ENCODE measurements at regions not wholly inside any gene's neighbourhood (a gene's known extent, or its start where the extent isn't known, plus 50 kb on each side); places are given as distances from the start of the nearest gene placed in this dataset.

GRCh38 chr13:103255587-103256301 lies 189.5 kb upstream of the SLC10A2 start:
- TF ChIP-seq CTCF (IDR thresholded peaks at IDR 0.05; ENCODE audit: low read depth, low read length) = no peak

GRCh38 chr13:103250071-103250470 lies 183.9 kb upstream of the SLC10A2 start:
- no peak for TF ChIP-seq CTCF (IDR thresholded peaks at IDR 0.05; ENCODE audit: low read depth, low read length)
- in situ Hi-C loops (cut with HindIII; ENCODE audit: low sequenced_read_pairs) = no loop called here
- no peak for DNase-seq (ENCODE audit: low read depth, low spot score)

More at GRCh38 chr13:103255587-103256301, 189.5 kb upstream of the SLC10A2 start:
- DNase-seq (ENCODE audit: low read depth, low spot score) = no peak
- no peak overlapping the region for H3K4me3 ChIP-seq (ENCODE audit: low read depth, low read length)
- in situ Hi-C loops (cut with HindIII; ENCODE audit: low sequenced_read_pairs) = no loop called here

GRCh38 chr13:103246581-103247200 lies 180.5 kb upstream of the SLC10A2 start:
- DNase-seq (ENCODE audit: low read depth, low spot score) = no peak
- in situ Hi-C loops (cut with HindIII; ENCODE audit: low sequenced_read_pairs) = no loop called here
- no peak overlapping the region for H3K4me3 ChIP-seq (ENCODE audit: low read depth, low read length)
- no peak for TF ChIP-seq CTCF (IDR thresholded peaks at IDR 0.05; ENCODE audit: low read depth, low read length)

More at GRCh38 chr13:103250071-103250470, 183.9 kb upstream of the SLC10A2 start:
- H3K4me3 ChIP-seq (ENCODE audit: low read depth, low read length) = no peak overlapping the region

GRCh38 chr13:103243495-103243894 lies 177.3 kb upstream of the SLC10A2 start:
- in situ Hi-C loops (cut with HindIII; ENCODE audit: low sequenced_read_pairs) = no loop called here
- no peak for DNase-seq (ENCODE audit: low read depth, low spot score)
- H3K4me3 ChIP-seq (ENCODE audit: low read depth, low read length) = no peak overlapping the region
- no peak for TF ChIP-seq CTCF (IDR thresholded peaks at IDR 0.05; ENCODE audit: low read depth, low read length)

GRCh38 chr13:103238441-103238840 lies 172.2 kb upstream of the SLC10A2 start:
- TF ChIP-seq CTCF (IDR thresholded peaks at IDR 0.05; ENCODE audit: low read depth, low read length) = no peak
- in situ Hi-C loops (cut with HindIII; ENCODE audit: low sequenced_read_pairs) = no loop called here

GRCh38 chr13:103236213-103236612 lies 170.0 kb upstream of the SLC10A2 start:
- DNase-seq (ENCODE audit: low read depth, low spot score) = peak; percentile 9
- TF ChIP-seq CTCF (IDR thresholded peaks at IDR 0.05; ENCODE audit: low read depth, low read length) = peak; percentile 21
- in situ Hi-C loops (cut with HindIII; ENCODE audit: low sequenced_read_pairs) = no loop called here
- no peak overlapping the region for H3K4me3 ChIP-seq (ENCODE audit: low read depth, low read length)

More at GRCh38 chr13:103238441-103238840, 172.2 kb upstream of the SLC10A2 start:
- no peak overlapping the region for H3K4me3 ChIP-seq (ENCODE audit: low read depth, low read length)
- DNase-seq (ENCODE audit: low read depth, low spot score) = no peak

Data from astrocyte of the spinal cord (primary cell).